ENCODE measurements at regions not wholly inside any gene's neighbourhood (a gene's known extent, or its start where the extent isn't known, plus 50 kb on each side); places are given as distances from the start of the nearest gene placed in this dataset.
"Not testable (repeated sequence)": the region's sequence is repeated elsewhere in the genome, so short reads cannot be mapped to it uniquely, and the experiment has no call there.

DNA sequence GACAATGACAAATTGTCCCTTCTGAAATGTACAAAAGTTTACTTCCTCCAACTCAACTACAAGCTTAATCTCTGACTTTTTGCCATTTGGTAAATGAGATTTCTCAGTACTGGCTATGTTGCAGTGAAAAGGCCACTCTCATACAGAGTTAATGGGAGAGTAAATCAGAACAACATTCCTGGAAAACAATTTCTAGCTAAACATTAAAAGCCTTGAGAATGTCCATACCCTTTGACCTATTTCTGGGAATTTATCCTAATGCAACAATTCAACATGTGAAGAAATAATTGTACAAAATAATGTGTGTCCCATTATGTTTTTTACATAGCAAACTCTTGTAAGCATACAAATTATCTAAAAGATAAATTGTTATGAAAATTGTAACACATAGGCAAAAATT, 56.3 kb upstream of the SPEF2 start:
- no peaks in the 10 kb centered on the region for H3K4me1 Mint-ChIP-seq
- H3K27ac Mint-ChIP-seq = no peak overlapping the region
- DNase-seq (ENCODE audit: low spot score in 2 of 2) = no peak
- no peak overlapping the region for H3K4me3 Mint-ChIP-seq
- no peaks in the 10 kb centered on the region for H3K36me3 Mint-ChIP-seq
- ATAC-seq = no peak
- peaks cover 20% of the 10 kb centered on the region for H3K9me3 Mint-ChIP-seq

DNA sequence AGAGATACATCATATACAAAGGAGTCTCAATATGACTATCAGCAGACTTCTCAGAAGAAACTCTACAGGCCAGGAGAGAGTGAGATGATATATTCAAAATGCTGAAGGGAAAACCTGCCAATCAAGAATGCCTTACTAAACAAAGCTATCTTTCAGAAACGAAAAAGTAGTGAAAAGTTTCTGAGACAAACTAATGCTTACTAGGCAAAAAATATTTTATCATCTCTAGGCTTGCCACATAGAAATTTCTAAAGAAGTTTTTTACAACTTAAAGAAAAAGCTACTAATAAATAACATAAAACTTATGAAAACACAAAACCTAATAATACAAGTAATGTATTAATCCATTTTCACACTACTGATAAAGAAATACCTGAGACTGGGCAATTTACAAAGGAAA, 59.9 kb upstream of the SPEF2 start:
- Mint-ChIP-seq H3K36me3 (no peaks in the 10 kb centered on the region), H3K27ac (no peak overlapping the region), H3K9me3 (peaks cover 17% of the 10 kb centered on the region), H3K4me1 (no peaks in the 10 kb centered on the region), H3K4me3 (no peak overlapping the region)
- ATAC-seq = no peak
- no peak for DNase-seq (ENCODE audit: low spot score in 2 of 2)

DNA sequence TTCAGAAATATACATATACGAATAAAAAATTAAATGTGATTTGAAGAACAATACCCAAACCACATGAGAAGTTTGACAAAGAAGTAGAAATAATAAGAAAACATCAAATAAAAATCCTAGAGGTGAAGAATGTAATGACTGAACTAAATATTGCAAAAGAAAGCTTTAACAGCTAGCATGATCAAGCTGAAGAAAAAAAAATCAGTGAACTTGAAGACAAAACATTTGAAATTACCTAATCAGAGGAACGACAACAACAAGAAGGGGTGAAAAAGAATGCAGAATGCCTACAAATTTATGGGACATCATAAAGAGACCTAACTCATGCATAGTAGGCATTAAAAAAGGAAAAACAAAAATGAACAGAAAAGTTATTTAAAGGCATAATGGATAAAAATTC, 60.5 kb upstream of the SPEF2 start:
- H3K9me3 Mint-ChIP-seq = peaks cover 17% of the 10 kb centered on the region
- no peak for ATAC-seq

DNA sequence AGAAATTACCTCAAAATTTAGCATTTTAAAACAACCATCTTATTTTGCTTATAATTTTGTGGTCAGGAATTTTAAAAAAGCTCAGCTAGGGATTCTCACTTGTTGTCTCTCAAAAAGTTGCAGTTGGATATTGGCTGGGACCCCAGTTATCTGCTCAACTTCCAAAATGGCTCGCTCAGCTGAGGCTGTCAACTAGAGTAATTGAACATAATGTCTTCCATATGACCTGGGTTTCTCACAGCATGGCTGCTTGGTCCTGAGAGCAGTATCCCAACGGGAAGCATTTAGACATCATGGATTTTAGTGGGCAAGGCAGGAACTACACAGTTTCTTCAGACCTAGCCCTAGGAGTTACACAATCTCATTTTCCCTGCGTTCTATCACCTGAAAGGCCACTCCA, 63.6 kb upstream of the SPEF2 start:
- Mint-ChIP-seq H3K27ac (no peak overlapping the region), H3K36me3 (no peaks in the 10 kb centered on the region), H3K9me3 (peaks cover 13% of the 10 kb centered on the region), H3K4me3 (no peak overlapping the region), H3K4me1 (no peaks in the 10 kb centered on the region)
- DNase-seq (ENCODE audit: low spot score in 2 of 2) (no peak), ATAC-seq (no peak)

More for the DNA sequence above, 60.5 kb upstream of the SPEF2 start:
- H3K27ac Mint-ChIP-seq = no peak overlapping the region
- H3K36me3 Mint-ChIP-seq = no peaks in the 10 kb centered on the region
- DNase-seq (ENCODE audit: low spot score in 2 of 2) = no peak
- H3K4me1 Mint-ChIP-seq = no peaks in the 10 kb centered on the region
- no peak overlapping the region for H3K4me3 Mint-ChIP-seq

DNA sequence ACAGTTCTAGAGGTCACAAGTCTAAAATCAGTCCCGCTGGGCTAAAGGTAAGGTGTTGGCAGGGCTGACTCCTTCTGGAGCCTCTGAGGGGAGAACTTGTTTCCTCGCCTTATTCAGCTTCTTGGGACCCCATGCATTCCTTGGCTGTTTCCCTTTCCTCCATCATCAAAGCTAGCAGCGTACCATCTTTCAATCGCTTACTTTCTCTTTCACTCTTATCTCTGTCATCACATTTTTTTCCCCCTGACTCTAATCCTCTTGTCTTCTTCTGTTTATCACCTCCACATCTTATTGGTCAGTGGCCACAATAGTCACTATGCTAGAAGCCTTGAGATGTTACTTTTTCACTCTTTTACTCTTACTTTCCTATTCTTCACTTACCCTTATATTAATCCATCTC, 72.5 kb upstream of the SPEF2 start:
- Mint-ChIP-seq H3K4me3 (peak overlapping the region; percentile 1), H3K27ac (no peak overlapping the region), H3K4me1 (peaks cover 8% of the 10 kb centered on the region), H3K9me3 (peaks cover 2% of the 10 kb centered on the region), H3K36me3 (no peaks in the 10 kb centered on the region)
- DNase-seq (ENCODE audit: low spot score in 2 of 2) (no peak), ATAC-seq (no peak)

DNA sequence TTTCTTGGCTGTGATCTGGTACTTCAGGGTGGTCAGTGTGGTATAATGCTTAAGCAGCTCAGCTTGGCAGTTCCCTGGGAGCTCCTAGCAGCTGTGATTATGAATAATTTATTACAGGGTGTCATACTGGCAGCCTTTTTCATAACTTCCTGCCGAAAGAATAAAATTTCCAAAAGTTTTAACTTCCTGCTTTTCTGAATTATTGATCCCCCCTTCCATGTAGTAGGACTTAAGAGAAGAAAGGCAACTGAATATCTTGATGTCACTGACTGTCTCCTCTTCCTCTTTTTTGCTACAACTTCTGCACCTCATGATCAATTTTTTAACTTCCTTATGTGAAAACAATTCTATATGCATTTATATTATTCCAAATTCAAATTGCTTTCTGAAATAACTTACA, 74.3 kb upstream of the SPEF2 start:
- Mint-ChIP-seq H3K4me1 (peaks cover 8% of the 10 kb centered on the region), H3K36me3 (no peaks in the 10 kb centered on the region), H3K9me3 (peaks cover 2% of the 10 kb centered on the region), H3K4me3 (no peak overlapping the region), H3K27ac (no peak overlapping the region)
- DNase-seq (ENCODE audit: low spot score in 2 of 2) = no peak
- no peak for ATAC-seq

DNA sequence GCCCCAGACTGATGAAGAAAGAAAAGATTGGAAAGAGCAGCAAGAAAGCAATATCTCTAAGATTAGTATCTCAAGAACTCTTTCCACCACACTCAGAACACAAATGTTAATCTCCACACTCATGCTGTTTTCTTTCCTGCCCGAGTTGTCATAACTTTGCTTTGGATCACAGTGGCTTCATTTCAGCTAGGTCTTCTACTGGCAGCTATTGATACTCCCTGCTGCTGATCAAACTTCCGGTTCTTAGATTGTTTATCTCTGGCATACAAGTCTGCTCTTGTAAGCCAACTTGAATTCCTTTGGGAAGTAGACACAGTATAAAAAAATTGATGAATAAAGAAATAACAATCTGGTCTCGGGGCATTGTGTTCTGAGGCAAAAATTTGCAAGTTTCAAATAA, 77.7 kb upstream of the SPEF2 start:
- H3K27ac Mint-ChIP-seq = no peak overlapping the region
- no peaks in the 10 kb centered on the region for H3K36me3 Mint-ChIP-seq
- DNase-seq (ENCODE audit: low spot score in 2 of 2) (no peak), ATAC-seq (no peak)
- no peaks in the 10 kb centered on the region for H3K4me1 Mint-ChIP-seq
- H3K9me3 Mint-ChIP-seq = peaks cover 2% of the 10 kb centered on the region
- H3K4me3 Mint-ChIP-seq = no peak overlapping the region

DNA sequence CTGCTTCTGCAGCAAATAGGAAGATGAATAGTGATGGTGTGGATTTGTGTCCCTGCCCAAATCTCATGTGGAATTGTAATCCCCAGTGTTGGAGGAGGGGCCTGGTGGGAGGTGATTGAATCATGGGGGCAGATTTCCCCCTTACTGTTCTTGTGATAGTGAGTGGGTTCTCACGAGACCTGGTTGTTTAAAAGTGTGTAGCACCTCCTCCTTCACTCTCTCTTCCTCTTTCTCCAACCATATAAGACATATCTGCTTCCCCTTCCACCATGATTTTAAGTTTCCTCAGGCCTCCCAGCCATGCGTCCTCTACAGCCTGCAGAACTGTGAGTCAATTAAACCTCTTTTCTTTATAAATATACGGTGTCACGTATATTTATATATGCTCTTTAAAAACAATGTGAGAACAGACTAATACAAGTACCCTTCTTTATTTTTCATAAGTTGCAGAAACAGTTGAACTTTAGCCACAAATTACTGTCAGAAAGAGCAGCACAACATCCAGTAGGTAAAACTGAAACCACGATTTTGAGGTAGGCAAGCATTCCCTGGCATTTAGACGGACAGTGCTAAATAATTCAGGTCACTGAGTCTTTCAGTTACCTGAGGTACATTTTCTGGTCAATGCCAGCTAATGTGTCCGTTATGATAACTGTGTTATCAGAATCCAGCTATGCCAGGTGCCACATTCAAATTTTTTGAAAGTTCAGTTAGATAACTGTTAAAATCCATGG, 79.3 kb upstream of the SPEF2 start:
- ATAC-seq (no peak), DNase-seq (ENCODE audit: low spot score in 2 of 2) (no peak)
- H3K9me3 Mint-ChIP-seq = peaks cover 2% of the 10 kb centered on the region
- H3K27ac Mint-ChIP-seq = no peak overlapping the region
- H3K4me3 Mint-ChIP-seq = no peak overlapping the region
- H3K4me1 Mint-ChIP-seq = no peaks in the 10 kb centered on the region
- no peaks in the 10 kb centered on the region for H3K36me3 Mint-ChIP-seq

DNA sequence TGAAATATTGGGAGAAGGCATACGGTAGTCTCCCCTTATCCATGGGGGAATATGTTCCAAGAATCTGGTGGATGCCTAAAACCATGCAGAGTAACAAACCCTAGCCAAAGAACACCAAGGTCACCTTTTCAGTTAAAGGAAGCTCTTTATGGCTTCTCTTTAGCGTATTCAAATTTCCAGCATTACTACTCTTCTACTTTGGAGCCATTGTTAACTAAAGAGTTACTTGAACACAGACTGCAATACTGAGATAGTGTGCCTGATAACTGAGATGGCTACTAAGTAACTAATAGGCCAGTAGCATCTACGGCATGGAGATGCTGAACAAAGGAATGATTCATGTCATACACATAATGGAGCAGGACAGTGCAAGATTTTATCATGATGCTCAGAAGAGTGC, 84.5 kb upstream of the SPEF2 start:
- no peak for ATAC-seq
- no peak overlapping the region for H3K4me3 Mint-ChIP-seq
- no peaks in the 10 kb centered on the region for H3K4me1 Mint-ChIP-seq
- DNase-seq (ENCODE audit: low spot score in 2 of 2) = no peak
- no peak overlapping the region for H3K27ac Mint-ChIP-seq
- no peaks in the 10 kb centered on the region for H3K36me3 Mint-ChIP-seq
- no peaks in the 10 kb centered on the region for H3K9me3 Mint-ChIP-seq

DNA sequence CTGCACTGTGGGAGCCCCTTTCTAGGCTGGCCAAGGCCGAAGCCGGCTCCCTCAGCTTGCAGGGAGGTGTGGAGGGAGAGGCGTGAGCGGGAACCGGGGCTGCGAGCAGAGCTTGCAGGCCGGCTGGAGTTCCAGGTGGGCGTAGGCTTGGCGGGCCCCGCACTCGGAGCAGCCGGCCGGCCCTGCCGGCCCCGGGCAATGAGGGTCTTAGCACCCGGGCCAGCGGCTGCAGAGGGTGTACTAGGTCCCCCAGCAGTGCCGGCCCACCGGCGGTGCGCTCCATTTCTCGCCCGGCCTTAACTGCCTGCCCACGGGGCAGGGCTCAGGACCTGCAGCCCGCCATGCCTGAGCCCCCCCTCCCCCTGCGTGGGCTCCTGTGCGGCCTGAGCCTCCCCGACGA, 86.1 kb upstream of the SPEF2 start:
- DNase-seq (ENCODE audit: low spot score in 2 of 2); H3K9me3 Mint-ChIP-seq; H3K4me3 Mint-ChIP-seq; H3K27ac Mint-ChIP-seq; H3K36me3 Mint-ChIP-seq; H3K4me1 Mint-ChIP-seq; ATAC-seq: not testable (repeated sequence)

DNA sequence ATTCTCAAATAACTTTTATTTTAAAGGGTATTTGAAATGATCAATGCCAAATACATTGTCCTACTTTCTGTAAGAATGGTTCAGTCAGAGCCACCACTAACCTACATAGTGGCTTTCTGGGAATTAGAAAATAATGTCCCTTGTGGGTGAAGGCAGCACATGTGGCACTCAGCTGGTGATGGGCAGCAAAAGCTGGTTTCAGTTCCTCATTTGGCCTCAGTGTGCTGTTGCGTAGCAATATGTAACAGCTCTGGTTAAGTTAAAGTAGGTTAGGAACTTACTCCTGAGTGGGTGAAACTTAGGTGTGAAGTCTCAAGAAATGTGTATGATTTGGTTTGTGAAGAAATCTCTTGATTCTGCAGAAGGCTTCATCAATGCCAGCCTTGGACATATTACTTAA, 99.6 kb upstream of the SPEF2 start:
- no peak for ATAC-seq
- no peak for DNase-seq (ENCODE audit: low spot score in 2 of 2)
- Mint-ChIP-seq H3K4me3 (no peak overlapping the region), H3K9me3 (peaks cover 2% of the 10 kb centered on the region), H3K4me1 (no peaks in the 10 kb centered on the region), H3K36me3 (no peaks in the 10 kb centered on the region), H3K27ac (no peak overlapping the region)

DNA sequence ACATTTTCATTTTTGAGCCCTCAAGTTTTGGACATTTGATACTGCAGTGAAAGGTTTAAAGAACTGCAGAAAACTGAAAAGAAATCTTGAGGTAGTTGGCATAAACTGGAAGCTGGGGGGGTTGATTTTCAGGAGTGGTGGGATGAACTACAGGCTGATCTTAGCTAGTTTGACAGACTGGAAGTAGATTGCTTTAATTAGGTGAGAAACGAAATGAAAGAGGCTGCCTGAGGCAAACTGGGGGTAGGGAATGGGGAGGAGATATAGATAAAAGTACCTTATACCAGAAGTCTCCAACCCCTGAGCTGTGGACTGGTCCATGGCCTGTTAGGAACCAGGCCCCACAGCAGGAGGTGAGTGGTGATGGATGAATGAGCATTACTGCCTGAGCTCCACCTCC, 101.4 kb upstream of the SPEF2 start:
- Mint-ChIP-seq H3K36me3 (no peaks in the 10 kb centered on the region), H3K9me3 (peaks cover 2% of the 10 kb centered on the region), H3K4me1 (no peaks in the 10 kb centered on the region), H3K4me3 (no peak overlapping the region), H3K27ac (no peak overlapping the region)
- DNase-seq (ENCODE audit: low spot score in 2 of 2) = no peak
- ATAC-seq = no peak

DNA sequence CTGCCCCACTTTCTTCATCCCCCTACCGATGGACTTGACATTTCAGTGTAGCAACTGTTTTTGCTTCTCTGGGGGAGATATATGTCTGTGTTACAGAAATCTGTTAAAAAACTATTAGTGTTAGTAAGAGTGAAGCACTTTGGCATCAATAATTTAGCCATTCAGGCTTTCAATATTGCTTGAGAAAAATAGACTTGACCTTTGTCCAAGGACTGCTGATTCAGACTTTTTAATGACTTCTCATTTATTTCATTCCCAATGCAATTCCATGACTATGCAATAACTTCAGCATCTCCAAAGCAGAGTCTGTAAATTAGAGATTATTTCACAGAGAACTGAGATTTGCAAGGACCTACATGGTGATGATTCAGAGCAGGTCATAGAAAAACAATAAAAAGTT, 104.1 kb upstream of the SPEF2 start:
- Mint-ChIP-seq H3K9me3 (peaks cover 3% of the 10 kb centered on the region), H3K27ac (no peak overlapping the region), H3K4me1 (no peaks in the 10 kb centered on the region), H3K36me3 (no peaks in the 10 kb centered on the region), H3K4me3 (no peak overlapping the region)
- ATAC-seq = no peak
- no peak for DNase-seq (ENCODE audit: low spot score in 2 of 2)

DNA sequence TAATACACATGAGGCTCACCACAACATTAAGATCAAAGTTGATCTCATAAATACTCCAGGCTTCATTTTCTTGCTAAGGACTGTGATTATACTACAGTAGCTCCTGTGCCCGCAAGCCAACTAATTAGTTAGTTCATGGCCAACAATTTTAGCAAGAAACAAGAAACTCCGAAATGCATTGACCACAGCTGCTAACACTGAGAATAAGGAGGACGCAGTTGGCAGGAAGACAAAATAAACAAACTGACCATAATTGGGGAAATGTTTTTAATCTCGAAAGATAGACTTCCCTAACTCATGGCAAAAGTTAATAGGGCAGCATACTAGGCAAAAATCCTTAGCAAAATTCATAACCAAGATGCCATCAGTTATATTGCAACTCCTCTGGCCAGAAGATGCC, 115.5 kb upstream of the SPEF2 start:
- no peaks in the 10 kb centered on the region for H3K4me1 Mint-ChIP-seq
- peaks cover 17% of the 10 kb centered on the region for H3K9me3 Mint-ChIP-seq
- DNase-seq (ENCODE audit: low spot score in 2 of 2) (no peak), ATAC-seq (no peak)
- H3K27ac Mint-ChIP-seq = no peak overlapping the region
- H3K4me3 Mint-ChIP-seq = no peak overlapping the region
- H3K36me3 Mint-ChIP-seq = no peaks in the 10 kb centered on the region

DNA sequence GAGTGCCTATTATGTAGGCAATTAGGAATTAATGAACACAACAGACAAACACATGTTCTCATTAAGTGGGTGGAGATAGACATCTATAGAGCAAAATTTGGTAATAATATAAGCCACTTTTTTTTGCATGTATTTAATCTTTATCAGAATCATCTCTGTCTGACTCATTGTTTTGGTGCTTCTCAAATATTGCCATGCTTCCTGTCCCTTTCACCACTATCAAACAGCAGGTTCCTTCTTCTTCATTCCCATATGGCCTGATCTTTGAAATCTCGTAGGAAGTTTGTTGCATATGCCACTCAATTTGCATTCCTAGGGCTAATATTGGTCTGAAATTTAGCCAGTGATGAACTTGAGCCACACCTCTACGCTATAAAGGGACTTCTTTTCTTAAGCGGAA, 128.9 kb upstream of the SPEF2 start:
- H3K27ac Mint-ChIP-seq = no peak overlapping the region
- H3K4me3 Mint-ChIP-seq = no peak overlapping the region
- no peaks in the 10 kb centered on the region for H3K9me3 Mint-ChIP-seq
- DNase-seq (ENCODE audit: low spot score in 2 of 2) (no peak), ATAC-seq (no peak)
- H3K36me3 Mint-ChIP-seq = no peaks in the 10 kb centered on the region
- no peaks in the 10 kb centered on the region for H3K4me1 Mint-ChIP-seq

DNA sequence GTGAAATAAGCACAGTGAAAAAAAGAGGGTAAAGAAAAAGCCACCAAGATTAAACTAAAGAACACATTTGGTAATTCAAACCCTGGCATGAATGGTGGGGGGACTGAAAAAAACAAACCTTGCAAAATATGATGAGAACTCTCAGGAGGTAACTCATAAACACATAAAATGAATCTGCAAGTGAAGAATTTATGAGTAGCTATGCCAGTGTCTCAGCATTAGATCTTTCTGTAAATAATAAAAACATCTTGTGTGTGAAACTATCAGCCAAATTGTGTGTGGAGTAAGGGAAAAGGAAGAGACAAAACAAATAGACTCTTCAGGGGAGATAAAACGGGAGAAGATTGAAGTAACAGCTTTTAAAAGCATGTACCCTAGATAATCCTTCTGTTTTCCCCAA, 129.6 kb upstream of the SPEF2 start:
- DNase-seq (ENCODE audit: low spot score in 2 of 2) (no peak), ATAC-seq (no peak)
- Mint-ChIP-seq H3K27ac (no peak overlapping the region), H3K4me1 (no peaks in the 10 kb centered on the region), H3K36me3 (no peaks in the 10 kb centered on the region), H3K4me3 (no peak overlapping the region), H3K9me3 (no peaks in the 10 kb centered on the region)
